ENCODE measurements at regions not wholly inside any gene's neighbourhood (a gene's known extent, or its start where the extent isn't known, plus 50 kb on each side); places are given as distances from the start of the nearest gene placed in this dataset.
A peak's percentile ranks its signal among the peaks of the same experiment; 100 is the strongest.

DNA sequence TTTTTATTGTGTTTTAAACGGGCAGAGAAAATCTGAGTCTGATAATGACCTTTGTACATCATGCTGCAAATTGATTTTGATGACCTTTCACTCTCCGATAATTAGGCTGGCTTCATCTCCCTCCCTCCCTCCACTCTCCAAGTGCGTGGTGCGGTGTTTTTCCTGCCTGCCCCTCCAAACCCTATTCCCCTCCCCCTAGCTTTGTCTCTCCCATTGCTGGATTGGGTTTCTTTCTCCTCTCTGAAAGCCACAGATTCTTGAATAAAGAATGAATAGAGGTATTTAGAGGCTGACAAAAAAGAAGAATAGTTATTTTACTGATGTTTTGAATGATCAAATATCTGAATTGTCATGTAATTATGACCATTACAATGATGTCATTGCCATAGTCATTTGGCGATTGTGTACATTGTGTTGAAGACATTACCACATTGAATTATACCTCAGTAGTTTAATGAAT lies 571.1 kb upstream of the ZNF608 start:
- Mint-ChIP-seq H3K9me3 (peaks cover 25% of the 10 kb centered on the region), H3K27me3 (ENCODE audit: insufficient read depth) (no peaks in the 10 kb centered on the region), H3K4me1 (peaks cover 14% of the 10 kb centered on the region), H3K27ac (no peak overlapping the region), H3K36me3 (ENCODE audit: low read depth) (peaks cover 10% of the 10 kb centered on the region), H3K4me3 (no peak overlapping the region)
- TF ChIP-seq, protein P1, sequence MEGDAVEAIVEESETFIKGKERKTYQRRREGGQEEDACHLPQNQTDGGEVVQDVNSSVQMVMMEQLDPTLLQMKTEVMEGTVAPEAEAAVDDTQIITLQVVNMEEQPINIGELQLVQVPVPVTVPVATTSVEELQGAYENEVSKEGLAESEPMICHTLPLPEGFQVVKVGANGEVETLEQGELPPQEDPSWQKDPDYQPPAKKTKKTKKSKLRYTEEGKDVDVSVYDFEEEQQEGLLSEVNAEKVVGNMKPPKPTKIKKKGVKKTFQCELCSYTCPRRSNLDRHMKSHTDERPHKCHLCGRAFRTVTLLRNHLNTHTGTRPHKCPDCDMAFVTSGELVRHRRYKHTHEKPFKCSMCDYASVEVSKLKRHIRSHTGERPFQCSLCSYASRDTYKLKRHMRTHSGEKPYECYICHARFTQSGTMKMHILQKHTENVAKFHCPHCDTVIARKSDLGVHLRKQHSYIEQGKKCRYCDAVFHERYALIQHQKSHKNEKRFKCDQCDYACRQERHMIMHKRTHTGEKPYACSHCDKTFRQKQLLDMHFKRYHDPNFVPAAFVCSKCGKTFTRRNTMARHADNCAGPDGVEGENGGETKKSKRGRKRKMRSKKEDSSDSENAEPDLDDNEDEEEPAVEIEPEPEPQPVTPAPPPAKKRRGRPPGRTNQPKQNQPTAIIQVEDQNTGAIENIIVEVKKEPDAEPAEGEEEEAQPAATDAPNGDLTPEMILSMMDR (conservative IDR thresholded peaks at IDR 0.05): no peak
- no peak for DNase-seq
- Histone ChIP-seq H3K36me3 (ENCODE audit: control insufficient read depth, insufficient read depth, low read length) (no peaks in the 10 kb centered on the region), H3K4me1 (ENCODE audit: control insufficient read depth, insufficient read depth, low read length) (no peaks in the 10 kb centered on the region), H3K9me3 (ENCODE audit: control insufficient read depth, low read length) (peaks cover 16% of the 10 kb centered on the region), H3K27ac (ENCODE audit: low read depth, low read length) (peak overlapping the region; percentile 62), H3K4me3 (ENCODE audit: low read length) (no peak overlapping the region), H3K9ac (ENCODE audit: extremely low read depth, low read length, poor library complexity, severe bottlenecking) (no peak overlapping the region), H3K27me3 (ENCODE audit: control insufficient read depth, insufficient read depth, low read length, poor library complexity, severe bottlenecking) (no peaks in the 10 kb centered on the region)
- WGBS, 2 experiments (ENCODE audit: insufficient coverage in 1 of 2, insufficient read length in 1 of 2): 50 to 60% methylated on average over 1 to 5 of the region's 5 CpGs

- no peak overlapping the region for H3K27ac ChIP-seq (ENCODE audit: low read depth, low read length)
- H3K36me3 Mint-ChIP-seq (ENCODE audit: low read depth): no peaks in the 10 kb centered on the region
- DNase-seq: no peak
- no peaks in the 10 kb centered on the region for H3K4me1 ChIP-seq (ENCODE audit: control insufficient read depth, insufficient read depth, low read length)
- H3K27ac Mint-ChIP-seq: no peak overlapping the region
- H3K4me1 Mint-ChIP-seq: peaks cover 18% of the 10 kb centered on the region
- no peaks in the 10 kb centered on the region for H3K9me3 Mint-ChIP-seq
- H3K27me3 ChIP-seq (ENCODE audit: control insufficient read depth, insufficient read depth, low read length, poor library complexity, severe bottlenecking): no peaks in the 10 kb centered on the region
- H3K4me3 ChIP-seq (ENCODE audit: low read length): no peak overlapping the region
- H3K4me3 Mint-ChIP-seq: no peak overlapping the region
- TF ChIP-seq, protein P1 (conservative IDR thresholded peaks at IDR 0.05): no peak
- 94 to 96% methylated on average over 1 of the region's 1 CpG for WGBS, 2 experiments (ENCODE audit: insufficient coverage in 1 of 2, insufficient read length in 1 of 2)
- H3K9me3 ChIP-seq (ENCODE audit: control insufficient read depth, low read length): no peaks in the 10 kb centered on the region
- no peaks in the 10 kb centered on the region for H3K27me3 Mint-ChIP-seq (ENCODE audit: insufficient read depth)
- no peaks in the 10 kb centered on the region for H3K36me3 ChIP-seq (ENCODE audit: control insufficient read depth, insufficient read depth, low read length)
- H3K9ac ChIP-seq (ENCODE audit: extremely low read depth, low read length, poor library complexity, severe bottlenecking): no peak overlapping the region
Observed at GRCh38 chr5:125321654-125322053, 575.2 kb upstream of the ZNF608 start.

DNA sequence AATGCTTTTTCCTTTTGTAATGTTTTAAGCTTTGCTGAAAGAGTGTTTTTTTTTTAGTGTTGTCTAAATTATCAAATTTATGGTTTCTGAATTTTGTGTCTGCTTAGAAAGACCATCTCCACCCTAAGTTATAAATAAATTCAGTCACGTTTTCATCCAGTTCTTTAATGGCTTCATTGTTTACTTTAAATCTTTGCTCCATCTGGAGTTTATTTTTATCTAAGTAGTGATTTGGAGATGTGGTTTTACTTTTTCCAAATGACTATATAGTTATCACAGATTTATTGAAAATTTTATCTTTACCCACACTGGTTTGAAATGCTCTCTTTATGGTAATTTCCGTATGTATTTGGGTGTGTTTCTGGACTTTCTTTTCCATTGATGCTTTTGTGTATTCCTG lies 577.2 kb upstream of the ZNF608 start:
- Mint-ChIP-seq H3K4me3 (no peak overlapping the region), H3K4me1 (peaks cover 16% of the 10 kb centered on the region), H3K9me3 (no peaks in the 10 kb centered on the region), H3K27me3 (ENCODE audit: insufficient read depth) (no peaks in the 10 kb centered on the region), H3K36me3 (ENCODE audit: low read depth) (no peaks in the 10 kb centered on the region), H3K27ac (no peak overlapping the region)
- Histone ChIP-seq H3K36me3 (ENCODE audit: control insufficient read depth, insufficient read depth, low read length) (no peaks in the 10 kb centered on the region), H3K9me3 (ENCODE audit: control insufficient read depth, low read length) (no peaks in the 10 kb centered on the region), H3K4me3 (ENCODE audit: low read length) (no peak overlapping the region), H3K4me1 (ENCODE audit: control insufficient read depth, insufficient read depth, low read length) (no peaks in the 10 kb centered on the region), H3K27me3 (ENCODE audit: control insufficient read depth, insufficient read depth, low read length, poor library complexity, severe bottlenecking) (no peaks in the 10 kb centered on the region), H3K27ac (ENCODE audit: low read depth, low read length) (no peak overlapping the region), H3K9ac (ENCODE audit: extremely low read depth, low read length, poor library complexity, severe bottlenecking) (no peak overlapping the region)
- 96% methylated on average over 2 of the region's 2 CpGs; no CpG with 5 or more reads in 1 of the 2 experiments for WGBS, 2 experiments (ENCODE audit: insufficient coverage in 1 of 2, insufficient read length in 1 of 2)
- no peak for DNase-seq
- TF ChIP-seq, protein P1 (conservative IDR thresholded peaks at IDR 0.05): no peak
